Astrocyte (in vitro differentiated cells and primary cell): ENCODE measurements at regions not wholly inside any gene's neighbourhood (a gene's known extent, or its start where the extent isn't known, plus 50 kb on each side); places are given as distances from the start of the nearest gene placed in this dataset.

Experiments
- DNase-seq: peaks from one replicate; pipeline ENCODE4 v3.0.0-alpha.2; 2010; ENCODE audit warnings: low read depth
- FAIRE-seq: peaks from 2 replicates; lab custom pipeline; 2011; peaks lifted over from hg19 to GRCh38; lab: Jason Lieb, UNC
- H2AFZ ChIP-seq: 2 replicates; pipeline ENCODE4 v1.6.0; 2012; ENCODE audit warnings: low read depth, low read length, inconsistent platforms
- H3K27ac ChIP-seq: 2 replicates; pipeline ENCODE4 v1.5.1; 2011; ENCODE audit warnings: low read depth, low read length, inconsistent platforms
- H3K27me3 ChIP-seq: 2 replicates; pipeline ENCODE4 v1.6.0; 2011; ENCODE audit warnings: low read length, inconsistent platforms; ENCODE audit not compliant: insufficient read depth
- H3K36me3 ChIP-seq: 2 replicates; pipeline ENCODE4 v1.5.1; 2011; ENCODE audit warnings: low read length, inconsistent platforms; ENCODE audit not compliant: insufficient read depth
- H3K4me1 ChIP-seq: 2 replicates; pipeline ENCODE4 v1.5.1; 2011; ENCODE audit warnings: low read length, inconsistent platforms; ENCODE audit not compliant: insufficient read depth
- H3K4me2 ChIP-seq: 2 replicates; pipeline ENCODE4 v1.6.0; 2012; ENCODE audit warnings: low read length, inconsistent platforms
- H3K4me3 ChIP-seq: 2 replicates; pipeline ENCODE4 v1.5.1; 2011; ENCODE audit warnings: low read depth, mild to moderate bottlenecking, low read length, inconsistent platforms; ENCODE audit not compliant: insufficient read depth
- H3K79me2 ChIP-seq: 2 replicates; pipeline ENCODE4 v1.6.0; 2012; ENCODE audit warnings: mild to moderate bottlenecking, low read length, inconsistent platforms; ENCODE audit not compliant: insufficient read depth
- H3K9ac ChIP-seq: 2 replicates; pipeline ENCODE4 v1.6.0; 2012; ENCODE audit warnings: mild to moderate bottlenecking, low read length, inconsistent platforms
- H3K9me3 ChIP-seq: 2 replicates; pipeline ENCODE4 v1.5.1; 2012; ENCODE audit warnings: low read depth, mild to moderate bottlenecking, low read length, inconsistent platforms; ENCODE audit not compliant: insufficient read depth
- H4K20me1 ChIP-seq: 2 replicates; pipeline ENCODE4 v1.6.0; 2012; ENCODE audit warnings: low read length, inconsistent platforms; ENCODE audit not compliant: insufficient read depth
- H3K27ac Mint-ChIP-seq: one replicate; pipeline ENCODE4 v1.8.0; 2021; ENCODE audit warnings: mild to moderate bottlenecking, mixed read lengths; ENCODE audit not compliant: unreplicated experiment
- H3K27me3 Mint-ChIP-seq: one replicate; pipeline ENCODE4 v1.8.0; 2021; ENCODE audit warnings: low read depth, mixed read lengths; ENCODE audit not compliant: unreplicated experiment
- H3K36me3 Mint-ChIP-seq: one replicate; pipeline ENCODE4 v1.8.0; 2021; ENCODE audit warnings: low read depth, mixed read lengths; ENCODE audit not compliant: unreplicated experiment
- H3K4me1 Mint-ChIP-seq: one replicate; pipeline ENCODE4 v1.8.0; 2021; ENCODE audit warnings: low read depth, mixed read lengths; ENCODE audit not compliant: unreplicated experiment
- H3K4me3 Mint-ChIP-seq: one replicate; pipeline ENCODE4 v1.8.0; 2021; ENCODE audit warnings: mild to moderate bottlenecking, moderate library complexity, mixed read lengths; ENCODE audit not compliant: unreplicated experiment
- H3K9me3 Mint-ChIP-seq: one replicate; pipeline ENCODE4 v1.8.0; 2021; ENCODE audit warnings: mild to moderate bottlenecking, mixed read lengths; ENCODE audit not compliant: unreplicated experiment
- EZH2 ChIP-seq: IDR thresholded peaks from 2 replicates; pipeline ENCODE4 v1.6.1; 2012; ENCODE audit warnings: mild to moderate bottlenecking, low read length, inconsistent platforms; ENCODE audit not compliant: insufficient read depth
- TF ChIP-seq, protein P1 (sequence below): IDR thresholded peaks from 2 replicates; pipeline ENCODE4 v1.5.1; 2011; ENCODE audit warnings: low read depth, mild to moderate bottlenecking, inconsistent platforms, low read length, moderate library complexity; ENCODE audit not compliant: insufficient read depth

DNA sequence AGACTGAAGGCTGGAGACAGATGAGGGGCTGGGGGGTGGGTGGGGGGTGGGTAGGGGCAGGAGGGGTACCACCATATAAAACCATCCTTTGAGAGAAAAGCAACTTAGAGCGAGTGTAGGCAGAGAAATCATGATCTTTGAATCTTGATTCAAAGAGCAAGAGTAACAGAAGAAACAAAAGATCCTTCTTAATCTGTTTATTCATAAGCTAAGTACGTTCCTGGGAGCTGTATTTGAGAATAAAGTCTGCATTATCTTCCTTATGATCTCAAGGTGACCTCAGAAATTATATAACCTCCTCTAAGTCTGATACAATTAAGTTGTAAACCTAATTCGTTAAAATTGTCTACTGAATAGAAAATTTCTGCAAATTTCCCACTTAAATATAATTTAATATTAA lies 558.8 kb downstream of the NR2F1-AS1 start:
- Mint-ChIP-seq H3K27me3 (no peaks in the 10 kb centered on the region), H3K4me1 (peaks cover 5% of the 10 kb centered on the region), H3K4me3 (no peak overlapping the region), H3K9me3 (no peaks in the 10 kb centered on the region), H3K36me3 (no peaks in the 10 kb centered on the region), H3K27ac (no peak overlapping the region)
- Histone ChIP-seq H2AFZ (no peak overlapping the region), H3K79me2 (no peaks in the 10 kb centered on the region), H3K27ac (no peak overlapping the region), H3K36me3 (no peaks in the 10 kb centered on the region), H3K27me3 (no peaks in the 10 kb centered on the region), H3K4me3 (no peak overlapping the region), H3K4me2 (no peak overlapping the region), H3K4me1 (peaks cover 5% of the 10 kb centered on the region), H4K20me1 (no peaks in the 10 kb centered on the region), H3K9ac (no peak overlapping the region), H3K9me3 (no peaks in the 10 kb centered on the region)
- no peak for FAIRE-seq
- DNase-seq: no peak
- no peak for TF ChIP-seq EZH2
- TF ChIP-seq, protein P1, sequence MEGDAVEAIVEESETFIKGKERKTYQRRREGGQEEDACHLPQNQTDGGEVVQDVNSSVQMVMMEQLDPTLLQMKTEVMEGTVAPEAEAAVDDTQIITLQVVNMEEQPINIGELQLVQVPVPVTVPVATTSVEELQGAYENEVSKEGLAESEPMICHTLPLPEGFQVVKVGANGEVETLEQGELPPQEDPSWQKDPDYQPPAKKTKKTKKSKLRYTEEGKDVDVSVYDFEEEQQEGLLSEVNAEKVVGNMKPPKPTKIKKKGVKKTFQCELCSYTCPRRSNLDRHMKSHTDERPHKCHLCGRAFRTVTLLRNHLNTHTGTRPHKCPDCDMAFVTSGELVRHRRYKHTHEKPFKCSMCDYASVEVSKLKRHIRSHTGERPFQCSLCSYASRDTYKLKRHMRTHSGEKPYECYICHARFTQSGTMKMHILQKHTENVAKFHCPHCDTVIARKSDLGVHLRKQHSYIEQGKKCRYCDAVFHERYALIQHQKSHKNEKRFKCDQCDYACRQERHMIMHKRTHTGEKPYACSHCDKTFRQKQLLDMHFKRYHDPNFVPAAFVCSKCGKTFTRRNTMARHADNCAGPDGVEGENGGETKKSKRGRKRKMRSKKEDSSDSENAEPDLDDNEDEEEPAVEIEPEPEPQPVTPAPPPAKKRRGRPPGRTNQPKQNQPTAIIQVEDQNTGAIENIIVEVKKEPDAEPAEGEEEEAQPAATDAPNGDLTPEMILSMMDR: no peak

- Histone ChIP-seq H3K36me3 (no peaks in the 10 kb centered on the region), H3K4me1 (peaks cover 5% of the 10 kb centered on the region), H3K27ac (no peak overlapping the region), H4K20me1 (no peaks in the 10 kb centered on the region), H3K27me3 (no peaks in the 10 kb centered on the region), H3K9ac (no peak overlapping the region), H2AFZ (no peak overlapping the region), H3K4me3 (no peak overlapping the region), H3K79me2 (no peaks in the 10 kb centered on the region), H3K4me2 (no peak overlapping the region), H3K9me3 (no peaks in the 10 kb centered on the region)
- no peaks in the 10 kb centered on the region for H3K36me3 Mint-ChIP-seq
- no peak for TF ChIP-seq EZH2
- TF ChIP-seq, protein P1: no peak
- no peak overlapping the region for H3K4me3 Mint-ChIP-seq
- no peak overlapping the region for H3K27ac Mint-ChIP-seq
- no peak for FAIRE-seq
- no peak for DNase-seq
- H3K27me3 Mint-ChIP-seq: no peaks in the 10 kb centered on the region
- H3K9me3 Mint-ChIP-seq: no peaks in the 10 kb centered on the region
- H3K4me1 Mint-ChIP-seq: peaks cover 5% of the 10 kb centered on the region
Measured at GRCh38 chr5:93019896-93020295, 561.1 kb downstream of the NR2F1-AS1 start.

DNA sequence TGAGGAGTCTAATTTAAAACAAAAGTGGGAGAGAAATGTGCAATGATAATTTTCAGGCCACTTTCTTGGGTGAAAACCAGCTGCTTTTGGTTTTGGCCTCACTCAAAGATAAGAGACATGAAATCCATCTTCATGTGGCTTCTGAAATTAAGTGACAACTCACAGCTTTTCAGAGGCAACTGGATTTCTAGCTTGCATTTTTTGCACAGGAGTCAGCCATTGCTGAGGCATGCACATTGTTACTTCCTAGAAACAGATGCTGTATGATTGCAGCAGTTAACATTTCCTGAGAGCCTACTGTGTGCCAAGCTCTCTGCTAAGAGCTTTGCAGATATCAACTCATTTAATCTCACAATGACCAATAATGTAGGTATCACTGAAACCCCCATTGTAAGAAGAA lies 562.6 kb downstream of the NR2F1-AS1 start:
- H3K27ac Mint-ChIP-seq: no peak overlapping the region
- H3K4me3 ChIP-seq: no peak overlapping the region
- no peak overlapping the region for H2AFZ ChIP-seq
- DNase-seq: peak; percentile 70
- H3K27ac ChIP-seq: no peak overlapping the region
- H3K4me3 Mint-ChIP-seq: no peak overlapping the region
- no peaks in the 10 kb centered on the region for H4K20me1 ChIP-seq
- TF ChIP-seq, protein P1: no peak
- no peak for TF ChIP-seq EZH2
- H3K27me3 ChIP-seq: no peaks in the 10 kb centered on the region
- peaks cover 5% of the 10 kb centered on the region for H3K4me1 ChIP-seq
- no peak for FAIRE-seq
- H3K4me2 ChIP-seq: peak overlapping the region; percentile 8
- H3K9me3 ChIP-seq: no peaks in the 10 kb centered on the region
- H3K36me3 Mint-ChIP-seq: no peaks in the 10 kb centered on the region
- no peak overlapping the region for H3K9ac ChIP-seq
- no peaks in the 10 kb centered on the region for H3K9me3 Mint-ChIP-seq
- H3K36me3 ChIP-seq: no peaks in the 10 kb centered on the region
- H3K79me2 ChIP-seq: no peaks in the 10 kb centered on the region
- peaks cover 5% of the 10 kb centered on the region for H3K4me1 Mint-ChIP-seq
- H3K27me3 Mint-ChIP-seq: no peaks in the 10 kb centered on the region
